Neural progenitor cell (in vitro differentiated cells): ENCODE measurements at regions not wholly inside any gene's neighbourhood (a gene's known extent, or its start where the extent isn't known, plus 50 kb on each side); places are given as distances from the start of the nearest gene placed in this dataset.
"Not testable (repeated sequence)": the region's sequence is repeated elsewhere in the genome, so short reads cannot be mapped to it uniquely, and the experiment has no call there.

ENCODE experiments used
- DNase-seq: peaks from one replicate; pipeline ENCODE4 v3.0.0-alpha.2; 2016; ENCODE audit warnings: low spot score
- H2AFZ ChIP-seq: fragments of 200-600 bp; sonication (generic); replicated peaks from 2 replicates; pipeline ENCODE4 v1.6.1; 2016; ENCODE audit warnings: antibody characterized with exemption
- H3F3A ChIP-seq: fragments of 200-600 bp; sonication (generic); 2 replicates; pipeline ENCODE4 v1.6.1; 2016; ENCODE audit warnings: antibody characterized with exemption, low read depth
- H3K27ac ChIP-seq: fragments of 200-600 bp; sonication (generic); 2 replicates; pipeline ENCODE4 v1.5.1; 2016; ENCODE audit warnings: mild to moderate bottlenecking
- H3K27me3 ChIP-seq: fragments of 200-600 bp; sonication (generic); 2 replicates; pipeline ENCODE4 v1.6.1; 2016; ENCODE audit warnings: mild to moderate bottlenecking, moderate library complexity
- H3K36me3 ChIP-seq: fragments of 200-600 bp; sonication (generic); 2 replicates; pipeline ENCODE4 v1.5.1; 2016
- H3K4me1 ChIP-seq: fragments of 200-600 bp; sonication (generic); 2 replicates; pipeline ENCODE4 v1.6.1; 2016; ENCODE audit warnings: mixed run types
- H3K4me2 ChIP-seq: fragments of 200-600 bp; sonication (generic); 2 replicates; pipeline ENCODE4 v1.6.1; 2016
- H3K4me3 ChIP-seq: fragments of 200-600 bp; sonication (generic); 2 replicates; pipeline ENCODE4 v1.5.1; 2016
- H3K79me2 ChIP-seq: fragments of 200-600 bp; sonication (generic); 2 replicates; pipeline ENCODE4 v1.6.1; 2016; ENCODE audit warnings: low read depth
- H3K9ac ChIP-seq: fragments of 200-600 bp; sonication (generic); 2 replicates; pipeline ENCODE4 v1.6.1; 2016
- H3K9me3 ChIP-seq: fragments of 200-600 bp; sonication (generic); 2 replicates; pipeline ENCODE4 v1.5.1; 2016; ENCODE audit warnings: low read depth
- H4K20me1 ChIP-seq: fragments of 200-600 bp; sonication (generic); 2 replicates; pipeline ENCODE4 v1.6.1; 2016; ENCODE audit warnings: low read depth
- H3K27ac Mint-ChIP-seq: 3 replicates; pipeline ENCODE4 v1.8.0; 2021; ENCODE audit warnings: mixed read lengths
- H3K27me3 Mint-ChIP-seq: 2 replicates; pipeline ENCODE4 v1.8.0; 2022; ENCODE audit warnings: low read depth, mild to moderate bottlenecking, inconsistent platforms, moderate library complexity, mixed read lengths; ENCODE audit not compliant: insufficient read depth
- H3K36me3 Mint-ChIP-seq: 3 replicates; pipeline ENCODE4 v1.8.0; 2021; ENCODE audit warnings: mixed read lengths
- H3K4me1 Mint-ChIP-seq: 3 replicates; pipeline ENCODE4 v1.8.0; 2021; ENCODE audit warnings: mixed read lengths
- H3K4me3 Mint-ChIP-seq: 3 replicates; pipeline ENCODE4 v1.8.0; 2021; ENCODE audit warnings: mild to moderate bottlenecking, moderate library complexity, mixed read lengths
- H3K9me3 Mint-ChIP-seq: 3 replicates; pipeline ENCODE4 v1.8.0; 2020; ENCODE audit warnings: mixed read lengths
- EZH2 ChIP-seq: fragments of 200-600 bp; sonication (generic); IDR thresholded peaks from 2 replicates; pipeline ENCODE4 v1.6.1; 2017; ENCODE audit warnings: antibody characterized with exemption, mild to moderate bottlenecking, moderate library complexity
- EZH2phosphoT487 ChIP-seq: fragments of 200-600 bp; sonication (generic); IDR thresholded peaks from 2 replicates; pipeline ENCODE4 v1.6.1; 2017; ENCODE audit warnings: antibody characterized with exemption
- TF ChIP-seq, protein P1 (sequence below): fragments of 200-600 bp; sonication (generic); IDR thresholded peaks from 2 replicates; pipeline ENCODE4 v1.5.1; 2017; ENCODE audit warnings: antibody characterized with exemption, mild to moderate bottlenecking

DNA sequence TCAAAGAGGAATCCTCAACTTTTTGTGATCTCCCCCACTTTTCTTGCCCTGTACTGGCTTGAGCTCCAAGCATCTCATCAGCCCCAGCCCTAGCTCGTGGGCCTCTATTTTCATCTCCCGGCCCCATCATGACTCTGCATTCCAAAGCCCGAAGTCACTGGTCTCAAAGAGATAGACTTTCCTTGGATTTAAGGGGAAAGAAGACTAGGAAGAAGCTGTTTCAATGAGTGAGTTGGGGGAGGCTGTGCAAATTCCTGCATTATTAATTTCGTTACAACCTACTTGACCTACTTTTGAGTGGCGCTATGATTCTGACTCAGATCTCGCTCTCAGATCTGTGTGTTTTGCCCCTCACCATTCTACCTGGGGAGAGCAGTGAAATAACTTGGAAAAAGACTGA lies 266.6 kb upstream of the TBL1XR1 start:
- no peak for DNase-seq
- H2AFZ ChIP-seq = no peak overlapping the region
- no peak overlapping the region for H3K4me3 ChIP-seq
- no peaks in the 10 kb centered on the region for H4K20me1 ChIP-seq
- TF ChIP-seq EZH2phosphoT487 (no peak), EZH2 (no peak)
- TF ChIP-seq, protein P1, sequence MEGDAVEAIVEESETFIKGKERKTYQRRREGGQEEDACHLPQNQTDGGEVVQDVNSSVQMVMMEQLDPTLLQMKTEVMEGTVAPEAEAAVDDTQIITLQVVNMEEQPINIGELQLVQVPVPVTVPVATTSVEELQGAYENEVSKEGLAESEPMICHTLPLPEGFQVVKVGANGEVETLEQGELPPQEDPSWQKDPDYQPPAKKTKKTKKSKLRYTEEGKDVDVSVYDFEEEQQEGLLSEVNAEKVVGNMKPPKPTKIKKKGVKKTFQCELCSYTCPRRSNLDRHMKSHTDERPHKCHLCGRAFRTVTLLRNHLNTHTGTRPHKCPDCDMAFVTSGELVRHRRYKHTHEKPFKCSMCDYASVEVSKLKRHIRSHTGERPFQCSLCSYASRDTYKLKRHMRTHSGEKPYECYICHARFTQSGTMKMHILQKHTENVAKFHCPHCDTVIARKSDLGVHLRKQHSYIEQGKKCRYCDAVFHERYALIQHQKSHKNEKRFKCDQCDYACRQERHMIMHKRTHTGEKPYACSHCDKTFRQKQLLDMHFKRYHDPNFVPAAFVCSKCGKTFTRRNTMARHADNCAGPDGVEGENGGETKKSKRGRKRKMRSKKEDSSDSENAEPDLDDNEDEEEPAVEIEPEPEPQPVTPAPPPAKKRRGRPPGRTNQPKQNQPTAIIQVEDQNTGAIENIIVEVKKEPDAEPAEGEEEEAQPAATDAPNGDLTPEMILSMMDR = no peak
- H3K4me1 Mint-ChIP-seq = peaks cover 22% of the 10 kb centered on the region
- no peak overlapping the region for H3K9ac ChIP-seq
- H3K4me3 Mint-ChIP-seq = no peak overlapping the region
- H3K4me2 ChIP-seq = no peak overlapping the region
- H3K36me3 ChIP-seq = no peaks in the 10 kb centered on the region
- H3K9me3 Mint-ChIP-seq = peaks cover 3% of the 10 kb centered on the region
- no peak overlapping the region for H3K27ac ChIP-seq
- peaks cover 22% of the 10 kb centered on the region for H3K4me1 ChIP-seq
- no peaks in the 10 kb centered on the region for H3K79me2 ChIP-seq
- H3K27me3 ChIP-seq = no peaks in the 10 kb centered on the region
- H3K27ac Mint-ChIP-seq = no peak overlapping the region
- H3K36me3 Mint-ChIP-seq = no peaks in the 10 kb centered on the region
- H3K27me3 Mint-ChIP-seq = peaks cover 8% of the 10 kb centered on the region
- H3K9me3 ChIP-seq = no peaks in the 10 kb centered on the region
- no peaks in the 10 kb centered on the region for H3F3A ChIP-seq

GRCh38 chr3:177464392-177465256 lies 267.3 kb upstream of the TBL1XR1 start:
- Histone ChIP-seq H3K4me2 (no peak overlapping the region), H4K20me1 (no peaks in the 10 kb centered on the region), H3K79me2 (no peaks in the 10 kb centered on the region), H2AFZ (no peak overlapping the region), H3K4me3 (no peak overlapping the region), H3F3A (no peaks in the 10 kb centered on the region), H3K4me1 (peaks cover 18% of the 10 kb centered on the region), H3K9ac (no peak overlapping the region), H3K9me3 (no peaks in the 10 kb centered on the region), H3K27ac (no peak overlapping the region), H3K36me3 (no peaks in the 10 kb centered on the region), H3K27me3 (no peaks in the 10 kb centered on the region)
- H3K4me3 Mint-ChIP-seq = no peak overlapping the region
- no peak for TF ChIP-seq EZH2phosphoT487
- no peak overlapping the region for H3K27ac Mint-ChIP-seq
- peaks cover 3% of the 10 kb centered on the region for H3K9me3 Mint-ChIP-seq
- DNase-seq = no peak
- H3K36me3 Mint-ChIP-seq = no peaks in the 10 kb centered on the region
- peaks cover 28% of the 10 kb centered on the region for H3K4me1 Mint-ChIP-seq
- peaks cover 11% of the 10 kb centered on the region for H3K27me3 Mint-ChIP-seq

DNA sequence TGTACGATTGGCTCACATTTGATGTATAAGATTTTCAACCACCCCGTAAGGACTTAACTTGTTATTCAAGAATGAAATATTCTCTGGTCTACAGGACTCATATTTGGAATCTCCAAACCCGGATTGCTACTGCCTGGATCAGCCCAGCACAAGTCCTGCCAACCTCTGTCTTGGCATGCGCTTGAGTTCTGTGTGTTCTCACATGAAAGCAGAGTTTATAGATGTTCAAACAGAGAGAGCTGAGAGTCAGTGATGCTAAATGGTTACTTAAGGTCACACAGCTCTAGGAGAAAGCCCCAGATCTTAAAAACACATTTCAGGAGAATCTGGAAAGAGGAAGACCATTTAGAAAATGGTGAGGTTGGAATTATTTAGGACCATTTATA lies 268.0 kb upstream of the TBL1XR1 start:
- Histone ChIP-seq H3K9me3 (no peaks in the 10 kb centered on the region), H3K9ac (no peak overlapping the region), H3K4me3 (no peak overlapping the region), H3K27me3 (no peaks in the 10 kb centered on the region), H3K79me2 (no peaks in the 10 kb centered on the region), H3F3A (no peaks in the 10 kb centered on the region), H3K36me3 (no peaks in the 10 kb centered on the region), H4K20me1 (no peaks in the 10 kb centered on the region), H3K4me1 (peaks cover 12% of the 10 kb centered on the region), H3K4me2 (no peak overlapping the region), H3K27ac (no peak overlapping the region), H2AFZ (no peak overlapping the region)
- TF ChIP-seq EZH2 = no peak
- TF ChIP-seq, protein P1 = no peak
- no peak for TF ChIP-seq EZH2phosphoT487
- no peaks in the 10 kb centered on the region for H3K36me3 Mint-ChIP-seq
- H3K27me3 Mint-ChIP-seq = peaks cover 11% of the 10 kb centered on the region
- H3K27ac Mint-ChIP-seq = peak overlapping the region; percentile 22
- H3K4me1 Mint-ChIP-seq = peaks cover 29% of the 10 kb centered on the region
- H3K9me3 Mint-ChIP-seq = peaks cover 3% of the 10 kb centered on the region
- DNase-seq = no peak
- H3K4me3 Mint-ChIP-seq = no peak overlapping the region

- peaks cover 30% of the 10 kb centered on the region for H3K4me1 Mint-ChIP-seq
- no peaks in the 10 kb centered on the region for H3K9me3 ChIP-seq
- no peak for DNase-seq
- TF ChIP-seq, protein P1 = no peak
- TF ChIP-seq EZH2phosphoT487 = no peak
- no peak for TF ChIP-seq EZH2
- peaks cover 8% of the 10 kb centered on the region for H3K4me1 ChIP-seq
- no peak overlapping the region for H3K4me2 ChIP-seq
- H3K4me3 ChIP-seq = no peak overlapping the region
- H3K9ac ChIP-seq = no peak overlapping the region
- no peaks in the 10 kb centered on the region for H3K36me3 ChIP-seq
- no peaks in the 10 kb centered on the region for H3K79me2 ChIP-seq
- H3K27me3 Mint-ChIP-seq = peaks cover 11% of the 10 kb centered on the region
- H2AFZ ChIP-seq = no peak overlapping the region
- no peaks in the 10 kb centered on the region for H4K20me1 ChIP-seq
- no peak overlapping the region for H3K27ac Mint-ChIP-seq
- no peaks in the 10 kb centered on the region for H3K27me3 ChIP-seq
- no peaks in the 10 kb centered on the region for H3K36me3 Mint-ChIP-seq
- H3K9me3 Mint-ChIP-seq = peaks cover 3% of the 10 kb centered on the region
- H3K27ac ChIP-seq = no peak overlapping the region
- no peaks in the 10 kb centered on the region for H3F3A ChIP-seq
- H3K4me3 Mint-ChIP-seq = no peak overlapping the region
Observed at GRCh38 chr3:177466074-177466473, 268.8 kb upstream of the TBL1XR1 start.

DNA sequence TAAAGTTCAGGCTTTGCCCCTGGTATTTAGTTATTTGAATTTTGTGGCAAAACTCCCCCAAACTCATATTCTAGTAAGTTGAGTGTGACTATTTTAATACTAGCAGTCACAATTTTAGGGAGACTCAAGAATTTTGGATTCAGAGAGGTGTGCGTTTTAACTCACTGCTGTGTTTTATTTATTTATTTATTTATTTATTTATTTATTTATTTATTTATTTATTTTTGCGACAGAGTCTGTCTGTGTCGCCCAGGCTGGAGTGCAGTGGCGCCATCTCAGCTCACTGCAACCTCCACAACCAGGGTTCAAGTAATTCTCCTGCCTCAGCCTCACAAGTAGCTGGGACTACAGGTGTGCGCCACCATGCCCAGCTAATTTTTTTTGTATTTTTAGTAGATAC lies 269.3 kb upstream of the TBL1XR1 start:
- H3K27ac Mint-ChIP-seq, H3F3A ChIP-seq, H3K79me2 ChIP-seq, H3K36me3 Mint-ChIP-seq, H3K4me3 Mint-ChIP-seq, H2AFZ ChIP-seq, DNase-seq, H3K9me3 Mint-ChIP-seq, H3K9me3 ChIP-seq, H3K27me3 ChIP-seq, H4K20me1 ChIP-seq, H3K27ac ChIP-seq, H3K36me3 ChIP-seq, H3K9ac ChIP-seq, H3K4me2 ChIP-seq, H3K4me1 ChIP-seq, H3K4me3 ChIP-seq: not testable (repeated sequence)
- H3K4me1 Mint-ChIP-seq = peaks cover 31% of the 10 kb centered on the region
- H3K27me3 Mint-ChIP-seq = peaks cover 11% of the 10 kb centered on the region
